GM19452 (cell line): ENCODE measurements at regions not wholly inside any gene's neighbourhood (a gene's known extent, or its start where the extent isn't known, plus 50 kb on each side); places are given as distances from the start of the nearest gene placed in this dataset.

ENCODE experiments used
- ATAC-seq: cut with Tn5 transposase; IDR thresholded peaks from one replicate; pipeline ENCODE4 v1.9.1; 2021; ENCODE audit not compliant: unreplicated experiment

DNA sequence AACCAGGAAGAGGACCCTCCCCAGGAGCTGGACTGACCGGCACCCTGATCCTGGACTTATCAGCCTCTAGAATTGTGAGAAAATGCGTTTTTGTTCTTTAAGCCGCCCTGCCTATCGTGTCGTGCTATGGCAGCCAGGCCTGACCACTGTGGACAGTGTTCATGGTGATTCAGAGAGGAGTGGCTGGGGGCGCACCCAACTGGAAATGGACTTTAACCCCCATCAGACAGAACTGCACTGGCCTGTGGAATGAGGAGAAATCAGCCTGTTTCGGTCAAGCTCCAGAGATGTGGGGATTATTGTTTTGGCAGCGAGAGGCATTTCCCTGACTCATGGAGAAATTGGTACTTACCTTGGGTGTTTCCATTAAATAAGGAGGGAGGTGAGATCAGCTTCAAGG lies 1437.8 kb downstream of the BRD1 start:
- ATAC-seq, result no peak

DNA sequence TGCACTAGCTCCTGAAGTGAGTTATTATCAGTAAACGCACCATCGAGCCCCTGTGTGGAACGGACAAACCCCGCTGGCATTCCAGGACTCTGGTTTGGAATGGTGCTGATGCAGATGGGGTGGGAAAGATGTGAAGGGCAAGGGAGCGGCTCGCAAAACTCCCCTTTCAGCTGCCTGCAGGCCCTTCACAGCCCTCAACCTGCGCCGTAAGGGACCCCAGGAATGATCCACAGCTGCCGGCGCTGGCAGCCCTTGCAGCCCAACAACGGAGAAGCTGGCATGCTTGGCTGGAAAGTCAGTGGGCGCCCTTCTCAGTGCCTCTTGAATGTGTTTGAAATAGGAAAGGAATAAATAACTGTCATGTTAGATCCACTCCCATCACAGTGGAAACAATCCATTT lies 1445.5 kb downstream of the BRD1 start:
- no peak for ATAC-seq

DNA sequence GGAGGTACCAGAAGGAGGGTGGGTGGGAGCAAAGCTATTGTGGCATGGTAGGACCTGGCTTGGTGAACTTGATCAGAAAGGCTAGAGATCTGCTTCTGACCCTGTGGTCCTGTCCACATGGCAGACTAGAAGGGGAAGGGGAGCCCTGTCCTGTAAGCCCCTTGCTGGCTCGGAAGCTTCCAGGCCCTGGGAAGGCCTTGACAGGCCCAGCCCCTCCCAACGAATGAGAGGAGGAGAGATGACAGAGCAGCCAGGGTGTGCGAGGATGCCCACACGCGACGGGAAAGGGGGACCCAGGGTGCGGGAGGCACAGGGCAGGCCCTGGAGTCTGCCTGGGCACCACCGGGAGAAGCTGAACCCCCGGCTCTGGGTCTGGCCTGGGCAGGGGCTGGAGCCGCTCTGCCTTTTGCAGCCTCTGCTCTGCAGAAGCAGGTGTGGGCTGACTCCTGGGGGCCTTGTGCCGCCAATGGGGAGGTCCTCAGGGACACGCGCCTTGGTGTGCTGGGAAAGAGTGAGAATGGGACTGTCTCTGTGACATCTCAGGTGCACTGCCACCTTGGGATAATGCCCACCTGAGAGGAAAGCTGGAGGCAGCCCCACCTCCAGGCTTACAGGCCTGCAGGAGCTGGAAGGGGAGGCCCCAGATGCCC lies 1447.5 kb downstream of the BRD1 start:
- ATAC-seq, result no peak

GRCh38 chr22:48379371-48379770 lies 1448.3 kb downstream of the BRD1 start:
- ATAC-seq, result no peak

DNA sequence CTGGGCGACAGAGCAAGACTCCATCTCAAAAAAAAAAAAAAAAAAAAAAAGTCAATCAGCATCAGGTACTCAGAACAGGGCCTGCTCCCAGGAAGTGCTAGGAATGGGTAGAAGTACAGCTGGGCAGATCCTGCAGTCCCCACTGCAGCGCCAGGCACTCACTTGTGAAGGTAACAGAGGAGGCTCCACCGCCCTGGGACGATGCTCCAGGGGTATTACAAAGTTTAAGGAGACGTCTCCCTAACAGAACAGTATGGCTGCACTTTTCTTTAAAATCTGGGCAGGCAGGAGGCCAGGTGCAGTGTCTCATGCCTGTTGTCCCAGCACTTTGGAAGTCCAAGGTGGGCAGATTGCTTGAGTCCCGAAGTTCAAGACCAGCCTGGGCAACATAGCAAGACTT lies 1449.0 kb downstream of the BRD1 start:
- ATAC-seq, result no peak

GRCh38 chr22:48376936-48377712 lies 1450.5 kb downstream of the BRD1 start:
- ATAC-seq, result no peak

GRCh38 chr22:48376428-48376827 lies 1451.2 kb downstream of the BRD1 start:
- ATAC-seq, result no peak

DNA sequence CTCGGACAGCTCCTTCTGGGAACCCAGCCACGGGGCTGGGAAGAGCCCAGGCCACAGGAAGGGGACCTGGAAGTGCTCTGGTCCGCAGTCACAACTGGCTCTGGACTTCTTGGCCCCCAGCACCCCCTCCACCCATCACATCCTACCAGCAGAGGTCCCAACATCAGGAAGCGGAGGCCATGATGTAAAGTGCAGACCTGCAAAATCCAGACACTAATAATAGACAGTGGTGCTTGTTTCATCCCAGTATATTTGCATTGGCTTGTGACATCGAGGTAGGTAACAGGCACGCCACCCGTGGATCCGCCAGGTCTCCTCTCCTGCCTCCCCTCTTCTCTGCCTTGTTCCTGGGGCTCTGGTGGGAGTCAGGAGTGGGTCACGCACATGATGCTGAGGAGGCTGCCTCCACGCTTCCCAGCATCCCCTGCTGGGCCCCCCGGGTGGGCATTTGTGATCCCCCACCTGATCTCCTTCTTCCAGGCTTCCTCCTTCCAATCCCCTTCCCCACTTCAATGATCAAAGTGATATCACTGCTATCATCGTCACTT lies 1454.0 kb downstream of the BRD1 start:
- ATAC-seq, result no peak

DNA sequence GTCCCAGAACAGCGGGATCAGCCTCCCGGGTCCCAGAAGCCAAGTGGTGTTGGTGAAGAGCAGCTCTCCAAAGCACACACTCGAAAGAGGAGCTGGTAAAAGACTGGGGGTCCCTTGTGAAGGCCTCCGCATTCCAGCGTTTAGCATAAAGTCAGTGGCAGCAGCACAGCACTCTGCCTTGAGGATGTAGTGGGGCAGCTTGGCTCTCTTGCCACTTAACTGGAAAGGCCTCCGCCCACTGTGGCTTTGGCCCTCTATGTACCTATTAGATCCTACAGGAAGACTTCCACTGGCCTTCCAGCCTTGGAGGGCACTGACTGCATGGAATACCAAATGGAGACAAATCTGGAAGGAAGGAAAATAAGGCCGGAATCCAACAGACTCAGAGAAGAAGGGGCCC lies 1455.3 kb downstream of the BRD1 start:
- no peak for ATAC-seq

- ATAC-seq, result no peak
Measured at GRCh38 chr22:48371391-48371790, 1456.3 kb downstream of the BRD1 start.

DNA sequence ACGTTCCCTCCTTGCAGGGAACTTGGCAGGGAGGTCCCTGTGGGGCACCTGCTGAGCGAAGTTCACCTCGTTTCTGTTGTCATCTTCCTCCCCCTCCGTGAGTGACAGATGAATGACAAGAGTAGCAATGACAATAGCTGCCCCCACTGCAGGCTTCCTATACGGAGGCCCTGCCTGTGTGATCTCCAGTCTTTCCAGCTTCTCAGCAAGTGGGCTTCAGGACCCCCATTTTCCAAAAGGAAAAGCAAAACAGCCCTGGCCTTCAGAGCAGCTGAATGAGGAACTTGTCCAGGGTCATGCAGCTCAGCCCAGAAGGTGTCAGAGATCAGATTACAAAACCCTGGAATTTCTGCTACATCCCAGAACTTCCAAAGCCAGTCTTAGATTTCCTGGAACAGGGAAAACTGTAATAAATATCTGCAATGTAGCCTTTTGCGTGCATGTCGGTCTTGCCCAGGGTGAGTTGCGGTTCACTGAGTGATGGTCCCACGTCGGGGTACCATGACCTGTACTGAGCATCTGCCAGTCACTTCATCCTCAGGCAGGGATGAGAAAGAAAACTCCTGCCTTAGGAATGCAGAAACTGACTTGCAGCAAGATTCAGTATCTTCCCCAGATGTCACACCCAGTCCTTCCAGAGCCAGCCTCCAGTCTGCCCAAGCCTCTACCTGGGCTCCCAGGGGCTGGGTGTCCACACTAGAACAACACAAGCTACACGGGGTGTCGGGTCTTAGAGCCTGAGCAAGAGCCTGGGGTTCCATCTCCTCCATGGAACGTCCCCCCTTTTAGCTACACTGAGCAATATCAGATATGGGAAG lies 1457.0 kb downstream of the BRD1 start:
- no peak for ATAC-seq

DNA sequence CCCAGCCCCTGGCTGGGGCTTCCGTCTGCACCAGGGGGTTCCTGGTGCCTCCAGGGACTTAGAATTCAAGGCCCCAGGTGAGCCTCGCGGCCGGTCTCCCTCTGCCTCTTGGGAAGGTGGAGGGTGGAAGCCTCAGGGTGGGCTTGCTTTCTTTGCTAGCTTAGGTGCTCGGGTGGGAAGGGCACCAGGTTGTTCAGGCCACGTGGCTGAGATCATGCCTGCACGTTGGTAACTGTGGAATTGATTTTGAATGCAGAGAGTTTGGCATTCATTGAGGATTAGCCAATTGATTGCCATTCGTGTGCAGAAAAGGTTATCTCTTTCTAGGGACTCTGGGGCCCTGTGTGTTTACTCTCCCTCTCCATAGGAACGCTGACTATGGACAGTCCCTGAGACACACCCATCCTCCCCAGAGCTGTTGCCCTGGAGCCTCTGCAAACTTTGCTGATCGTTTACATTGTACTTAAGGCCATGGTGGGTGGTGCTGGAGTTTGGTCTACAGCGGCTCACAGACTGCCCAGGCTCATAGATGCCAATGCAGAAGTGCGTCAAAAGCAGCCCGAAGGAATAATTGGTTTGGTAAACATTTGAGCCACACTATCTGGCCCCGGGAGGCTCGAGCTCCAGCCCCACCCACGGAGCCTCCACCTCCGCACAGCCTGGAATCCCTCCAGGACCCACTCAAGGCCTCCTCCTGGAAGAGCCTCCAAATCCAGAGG lies 1457.7 kb downstream of the BRD1 start:
- ATAC-seq, result no peak

DNA sequence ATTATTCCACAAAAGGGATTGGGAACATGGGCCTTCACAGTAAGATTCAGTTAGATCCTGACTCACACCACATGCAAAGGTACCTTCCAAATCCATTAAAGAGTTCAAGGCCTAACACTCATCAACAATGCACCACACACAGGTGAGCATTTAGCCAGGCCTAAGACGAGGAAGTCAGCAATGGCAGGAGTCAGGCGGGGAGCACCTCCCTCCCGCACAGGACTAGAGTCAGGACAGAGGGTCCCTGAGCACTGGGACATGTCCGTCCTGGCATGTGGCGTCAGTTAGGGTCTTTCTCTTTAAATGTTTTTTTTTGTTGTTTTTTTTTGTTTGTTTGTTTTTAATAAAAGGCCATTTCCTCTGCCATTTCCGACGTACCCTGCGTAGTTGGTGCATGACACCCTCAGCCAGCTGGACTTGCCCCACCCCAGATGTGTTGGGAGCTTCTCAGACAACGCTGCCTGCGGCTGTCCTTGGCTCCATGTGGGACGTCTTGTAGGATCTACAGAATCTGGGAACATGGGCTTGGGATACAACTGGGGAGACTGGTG lies 1458.6 kb downstream of the BRD1 start:
- no peak for ATAC-seq

DNA sequence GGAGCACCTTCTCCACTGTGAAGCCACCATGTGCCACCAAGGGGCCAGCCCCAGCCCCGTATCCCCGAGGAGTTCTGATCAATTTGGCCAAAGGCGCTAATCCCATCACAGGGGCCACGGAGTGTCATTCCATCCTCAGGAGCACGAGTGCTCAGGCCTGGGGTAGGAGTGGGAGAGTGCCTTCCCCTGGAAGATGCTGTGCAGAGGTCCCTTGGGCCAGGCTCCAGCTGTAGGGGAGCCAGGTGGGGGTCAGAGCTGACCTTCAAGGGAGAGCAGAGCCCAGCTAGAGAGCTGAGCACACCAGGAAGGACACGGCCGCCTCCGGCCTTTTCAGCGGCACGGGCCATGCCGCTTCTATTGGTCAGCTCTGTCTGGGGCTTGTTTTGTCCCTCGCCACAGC lies 1459.9 kb downstream of the BRD1 start:
- no peak for ATAC-seq

- ATAC-seq, result no peak
Measured at GRCh38 chr22:48366591-48366990, 1461.1 kb downstream of the BRD1 start.

- no peak for ATAC-seq
Measured at GRCh38 chr22:48366056-48366455, 1461.6 kb downstream of the BRD1 start.

DNA sequence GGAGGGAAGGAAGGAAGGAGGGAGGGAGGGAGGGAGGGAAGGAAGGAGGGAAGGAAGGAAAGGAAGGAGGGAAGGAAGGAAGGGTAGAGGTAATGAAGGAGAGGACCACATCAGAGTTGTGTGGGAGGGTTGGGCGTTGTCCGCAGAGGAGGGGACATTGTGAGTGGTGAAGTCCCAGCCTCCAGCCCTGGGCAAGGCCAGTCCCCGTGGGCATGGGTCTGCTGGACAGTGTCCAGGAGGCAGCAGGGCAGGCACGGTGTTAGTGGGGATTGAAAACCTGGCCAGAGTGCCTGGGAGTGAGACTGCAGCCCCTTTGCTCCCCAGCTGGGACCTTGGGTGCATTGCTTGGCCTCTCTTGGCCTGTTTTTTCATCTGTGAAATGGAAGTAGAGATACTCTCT lies 1462.3 kb downstream of the BRD1 start:
- no peak for ATAC-seq

- ATAC-seq, result no peak
Measured at GRCh38 chr22:48362721-48363404, 1464.8 kb downstream of the BRD1 start.

- no peak for ATAC-seq
Measured at GRCh38 chr22:48361099-48361639, 1466.5 kb downstream of the BRD1 start.

DNA sequence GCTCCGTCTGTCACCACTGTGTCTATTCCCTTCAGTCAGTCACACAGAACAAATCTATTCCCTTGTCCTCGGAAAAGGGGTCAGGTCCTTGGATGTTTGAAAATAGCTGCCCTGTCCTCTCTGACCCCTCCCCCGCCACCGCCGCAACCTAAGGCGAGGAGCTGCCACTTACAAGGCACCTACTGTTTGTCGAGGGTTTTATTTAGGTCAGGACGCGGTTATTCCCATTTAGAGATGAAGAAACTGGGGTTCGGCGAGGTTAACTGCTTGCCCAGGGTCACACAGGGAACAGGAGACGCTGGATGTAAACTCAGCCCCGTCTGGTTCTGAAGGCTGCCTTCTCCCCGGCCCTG lies 1468.1 kb downstream of the BRD1 start:
- ATAC-seq, result no peak
